ENCODE measurements at regions not wholly inside any gene's neighbourhood (a gene's known extent, or its start where the extent isn't known, plus 50 kb on each side); places are given as distances from the start of the nearest gene placed in this dataset.

- no peak for TF ChIP-seq POLR2AphosphoS5 (IDR thresholded peaks at IDR 0.05)
- TF ChIP-seq CTCF (IDR thresholded peaks at IDR 0.05) = no peak
- TF ChIP-seq POLR2A (IDR thresholded peaks at IDR 0.05) = no peak
- TF ChIP-seq EP300 (IDR thresholded peaks at IDR 0.05) = no peak
Measured at GRCh38 chr17:54235571-54235970, 412.8 kb downstream of the KIF2B start.
